MM.1S (cell line): ENCODE measurements at regions not wholly inside any gene's neighbourhood (a gene's known extent, or its start where the extent isn't known, plus 50 kb on each side); places are given as distances from the start of the nearest gene placed in this dataset.

Experiments
- DNase-seq: peaks from one replicate; pipeline ENCODE4 v3.0.0-alpha.2; 2015
- H2AFZ ChIP-seq: fragments of 300-600 bp; sonication (generic); 2 replicates; pipeline ENCODE4 v1.6.0; 2016; ENCODE audit warnings: antibody characterized with exemption, low read length
- H3F3A ChIP-seq: fragments of 300-600 bp; sonication (generic); 2 replicates; pipeline ENCODE4 v1.6.1; 2016; ENCODE audit warnings: mild to moderate bottlenecking, antibody characterized with exemption, low read length, moderate library complexity, mixed read lengths; ENCODE audit not compliant: insufficient read depth
- H3K27ac ChIP-seq: fragments of 300-600 bp; sonication (generic); 2 replicates; pipeline ENCODE4 v1.5.1; 2016; ENCODE audit warnings: mild to moderate bottlenecking, low read length
- H3K27me3 ChIP-seq: fragments of 300-600 bp; sonication (generic); replicated peaks from 2 replicates; pipeline ENCODE4 v1.6.0; 2016; ENCODE audit warnings: low read length; ENCODE audit not compliant: insufficient read depth
- H3K36me3 ChIP-seq: fragments of 300-600 bp; sonication (generic); replicated peaks from 2 replicates; pipeline ENCODE4 v1.6.1; 2016; ENCODE audit warnings: mild to moderate bottlenecking, low read length, mixed read lengths; ENCODE audit not compliant: insufficient read depth
- H3K4me1 ChIP-seq: fragments of 300-600 bp; sonication (generic); 2 replicates; pipeline ENCODE4 v1.6.1; 2016; ENCODE audit warnings: low read length, mixed read lengths
- H3K4me2 ChIP-seq: fragments of 300-600 bp; sonication (generic); 2 replicates; pipeline ENCODE4 v1.6.0; 2016; ENCODE audit warnings: low read depth, low read length
- H3K4me3 ChIP-seq: fragments of 300-600 bp; sonication (generic); 2 replicates; pipeline ENCODE4 v1.5.1; 2016; ENCODE audit warnings: low read length, mixed read lengths
- H3K79me2 ChIP-seq: fragments of 300-600 bp; sonication (generic); 2 replicates; pipeline ENCODE4 v1.6.1; 2016; ENCODE audit warnings: mixed run types, low read length, mixed read lengths
- H3K9ac ChIP-seq: fragments of 300-600 bp; sonication (generic); 2 replicates; pipeline ENCODE4 v1.6.1; 2016; ENCODE audit warnings: low read length, mixed read lengths
- H3K9me2 ChIP-seq: fragments of 300-600 bp; sonication (generic); replicated peaks from 2 replicates; pipeline ENCODE4 v1.6.1; 2016; ENCODE audit warnings: mild to moderate bottlenecking, low read length, mixed read lengths; ENCODE audit not compliant: insufficient read depth
- H3K9me3 ChIP-seq: fragments of 300-600 bp; sonication (generic); replicated peaks from 2 replicates; pipeline ENCODE4 v1.6.1; 2016; ENCODE audit warnings: mild to moderate bottlenecking, low read length, mixed read lengths; ENCODE audit not compliant: insufficient read depth
- H4K20me1 ChIP-seq: fragments of 300-600 bp; sonication (generic); 2 replicates; pipeline ENCODE4 v1.6.1; 2016; ENCODE audit warnings: mild to moderate bottlenecking, low read length, moderate library complexity, mixed read lengths; ENCODE audit not compliant: insufficient read depth
- CTCF ChIP-seq: fragments of 300-600 bp; sonication (generic); IDR thresholded peaks from 2 replicates; pipeline ENCODE4 v1.5.1; 2016; ENCODE audit warnings: antibody characterized with exemption, low read length, mixed read lengths
- EZH2 ChIP-seq: fragments of 300-600 bp; sonication (generic); optimal IDR thresholded peaks from 2 replicates; pipeline ENCODE3; 2017; ENCODE audit warnings: low read depth, mild to moderate bottlenecking, antibody characterized with exemption, low read length, mixed read lengths
- EZH2phosphoT487 ChIP-seq: fragments of 300-600 bp; sonication (generic); IDR thresholded peaks from 2 replicates; pipeline ENCODE4 v1.6.1; 2018; ENCODE audit warnings: antibody characterized with exemption, low read length

GRCh38 chr20:57810511-57811373, 100.9 kb upstream of the PMEPA1 start:
- H4K20me1 ChIP-seq = no peaks in the 10 kb centered on the region
- no peaks in the 10 kb centered on the region for H3K9me2 ChIP-seq
- TF ChIP-seq EZH2 (no peak), CTCF (no peak), EZH2phosphoT487 (no peak)
- H3K27ac ChIP-seq = no peak overlapping the region
- H3K9me3 ChIP-seq = no peaks in the 10 kb centered on the region
- no peak overlapping the region for H3K4me3 ChIP-seq
- no peak overlapping the region for H2AFZ ChIP-seq
- H3K4me2 ChIP-seq = no peak overlapping the region
- H3K9ac ChIP-seq = no peak overlapping the region
- H3K36me3 ChIP-seq = no peaks in the 10 kb centered on the region
- no peaks in the 10 kb centered on the region for H3K4me1 ChIP-seq
- DNase-seq = no peak
- no peaks in the 10 kb centered on the region for H3K79me2 ChIP-seq
- H3K27me3 ChIP-seq = peaks cover 89% of the 10 kb centered on the region
- no peaks in the 10 kb centered on the region for H3F3A ChIP-seq

GRCh38 chr20:57809661-57810172, 99.9 kb upstream of the PMEPA1 start:
- Histone ChIP-seq H3K4me3 (no peak overlapping the region), H3K9me2 (no peaks in the 10 kb centered on the region), H3K9ac (no peak overlapping the region), H3K36me3 (no peaks in the 10 kb centered on the region), H4K20me1 (no peaks in the 10 kb centered on the region), H3K9me3 (no peaks in the 10 kb centered on the region), H3K4me2 (no peak overlapping the region), H3F3A (no peaks in the 10 kb centered on the region), H3K4me1 (no peaks in the 10 kb centered on the region), H3K27me3 (peaks cover 89% of the 10 kb centered on the region), H3K79me2 (no peaks in the 10 kb centered on the region), H3K27ac (no peak overlapping the region), H2AFZ (no peak overlapping the region)
- TF ChIP-seq EZH2 (no peak), EZH2phosphoT487 (no peak), CTCF (no peak)
- DNase-seq = no peak

GRCh38 chr20:57809149-57809548, 99.3 kb upstream of the PMEPA1 start:
- no peak for TF ChIP-seq CTCF
- no peak for TF ChIP-seq EZH2phosphoT487
- no peak for TF ChIP-seq EZH2
- H3F3A ChIP-seq = no peaks in the 10 kb centered on the region
- no peaks in the 10 kb centered on the region for H3K4me1 ChIP-seq
- no peak overlapping the region for H3K4me2 ChIP-seq
- H4K20me1 ChIP-seq = no peaks in the 10 kb centered on the region
- H3K36me3 ChIP-seq = no peaks in the 10 kb centered on the region
- DNase-seq = no peak
- H3K4me3 ChIP-seq = no peak overlapping the region
- no peak overlapping the region for H2AFZ ChIP-seq
- H3K9me3 ChIP-seq = no peaks in the 10 kb centered on the region
- H3K27ac ChIP-seq = no peak overlapping the region
- H3K27me3 ChIP-seq = peaks cover 88% of the 10 kb centered on the region
- H3K79me2 ChIP-seq = no peaks in the 10 kb centered on the region
- H3K9me2 ChIP-seq = no peaks in the 10 kb centered on the region
- H3K9ac ChIP-seq = no peak overlapping the region
